Fibroblast of the aortic adventitia (primary cell): ENCODE measurements at regions not wholly inside any gene's neighbourhood (a gene's known extent, or its start where the extent isn't known, plus 50 kb on each side); places are given as distances from the start of the nearest gene placed in this dataset.
"Not testable (repeated sequence)": the region's sequence is repeated elsewhere in the genome, so short reads cannot be mapped to it uniquely, and the experiment has no call there.

Source experiments
- DNase-seq: peaks from one replicate; pipeline ENCODE4 v3.0.0-alpha.2; 2010; ENCODE audit warnings: low read depth
- H3K4me3 ChIP-seq: 2 replicates; pipeline ENCODE4 v1.5.1; 2011; ENCODE audit warnings: low read depth, mild to moderate bottlenecking, control low read depth, low read length, moderate library complexity
- TF ChIP-seq, protein P1 (sequence below): IDR thresholded peaks from 2 replicates; pipeline ENCODE4 v1.5.1; 2011; ENCODE audit warnings: mild to moderate bottlenecking, low read length, control low read depth, inconsistent platforms; ENCODE audit not compliant: insufficient read depth

DNA sequence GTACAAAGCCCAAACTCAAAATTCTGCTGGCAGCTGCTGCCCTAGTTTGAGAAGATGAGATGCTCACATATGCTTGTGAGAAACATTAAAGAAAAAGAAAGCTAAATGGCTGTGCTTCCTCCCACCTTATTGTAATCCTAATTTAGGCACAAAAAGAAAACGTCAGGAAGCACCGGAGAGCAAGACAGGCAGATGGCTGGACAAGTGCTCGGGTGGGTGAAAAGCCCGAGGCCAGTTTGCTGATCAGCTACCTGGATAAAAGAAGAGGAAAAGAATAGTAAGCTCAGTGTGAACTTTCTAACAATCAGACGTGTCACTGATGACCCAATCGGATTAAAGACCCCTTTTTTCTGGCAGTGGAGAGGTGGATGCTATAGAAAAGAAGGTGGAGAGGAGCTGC is 368.0 kb upstream of the ATP10A start:
- no peak for DNase-seq
- TF ChIP-seq, protein P1, sequence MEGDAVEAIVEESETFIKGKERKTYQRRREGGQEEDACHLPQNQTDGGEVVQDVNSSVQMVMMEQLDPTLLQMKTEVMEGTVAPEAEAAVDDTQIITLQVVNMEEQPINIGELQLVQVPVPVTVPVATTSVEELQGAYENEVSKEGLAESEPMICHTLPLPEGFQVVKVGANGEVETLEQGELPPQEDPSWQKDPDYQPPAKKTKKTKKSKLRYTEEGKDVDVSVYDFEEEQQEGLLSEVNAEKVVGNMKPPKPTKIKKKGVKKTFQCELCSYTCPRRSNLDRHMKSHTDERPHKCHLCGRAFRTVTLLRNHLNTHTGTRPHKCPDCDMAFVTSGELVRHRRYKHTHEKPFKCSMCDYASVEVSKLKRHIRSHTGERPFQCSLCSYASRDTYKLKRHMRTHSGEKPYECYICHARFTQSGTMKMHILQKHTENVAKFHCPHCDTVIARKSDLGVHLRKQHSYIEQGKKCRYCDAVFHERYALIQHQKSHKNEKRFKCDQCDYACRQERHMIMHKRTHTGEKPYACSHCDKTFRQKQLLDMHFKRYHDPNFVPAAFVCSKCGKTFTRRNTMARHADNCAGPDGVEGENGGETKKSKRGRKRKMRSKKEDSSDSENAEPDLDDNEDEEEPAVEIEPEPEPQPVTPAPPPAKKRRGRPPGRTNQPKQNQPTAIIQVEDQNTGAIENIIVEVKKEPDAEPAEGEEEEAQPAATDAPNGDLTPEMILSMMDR, result no peak
- H3K4me3 ChIP-seq, result no peak overlapping the region

DNA sequence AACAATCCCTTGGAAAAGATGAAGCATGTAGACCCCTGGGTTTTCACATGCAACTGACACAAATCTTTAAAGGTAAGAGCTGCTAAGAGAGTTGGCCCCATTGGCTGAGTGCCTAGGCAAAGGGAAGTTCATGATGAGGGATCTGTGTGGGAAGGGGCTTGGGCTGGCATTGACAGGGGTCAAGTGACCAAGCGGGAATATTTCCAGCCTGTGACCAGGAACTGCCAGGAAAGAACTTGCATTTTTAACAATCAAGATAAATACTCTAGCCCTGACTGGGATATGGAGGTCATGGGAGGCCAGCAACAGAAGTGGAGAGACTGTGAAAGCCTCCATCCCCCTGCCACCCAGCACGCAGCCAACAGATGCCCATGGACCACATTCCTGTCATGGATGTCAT is 361.1 kb upstream of the ATP10A start:
- TF ChIP-seq, protein P1, result no peak
- no peak overlapping the region for H3K4me3 ChIP-seq
- no peak for DNase-seq

DNA sequence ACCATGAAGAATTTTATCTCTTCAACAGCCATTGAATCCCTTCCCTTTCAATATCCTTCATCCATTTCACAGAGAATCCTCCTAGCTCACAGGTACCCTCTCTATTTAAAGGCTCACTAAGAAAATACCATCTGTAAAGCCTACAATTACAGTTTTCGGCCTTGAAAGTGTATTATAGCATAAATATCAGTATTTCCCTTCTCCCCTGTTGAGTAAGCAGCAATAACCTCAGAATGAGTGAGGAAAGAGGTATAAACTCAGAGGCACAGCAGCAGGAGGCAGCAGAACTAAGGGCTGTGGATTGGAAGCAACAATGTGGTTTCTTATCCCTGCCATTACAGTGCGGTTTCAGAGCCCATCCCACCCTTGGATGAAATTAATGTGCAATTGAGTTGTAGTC is 360.6 kb upstream of the ATP10A start:
- H3K4me3 ChIP-seq, result no peak overlapping the region
- no peak for DNase-seq
- TF ChIP-seq, protein P1, result no peak

DNA sequence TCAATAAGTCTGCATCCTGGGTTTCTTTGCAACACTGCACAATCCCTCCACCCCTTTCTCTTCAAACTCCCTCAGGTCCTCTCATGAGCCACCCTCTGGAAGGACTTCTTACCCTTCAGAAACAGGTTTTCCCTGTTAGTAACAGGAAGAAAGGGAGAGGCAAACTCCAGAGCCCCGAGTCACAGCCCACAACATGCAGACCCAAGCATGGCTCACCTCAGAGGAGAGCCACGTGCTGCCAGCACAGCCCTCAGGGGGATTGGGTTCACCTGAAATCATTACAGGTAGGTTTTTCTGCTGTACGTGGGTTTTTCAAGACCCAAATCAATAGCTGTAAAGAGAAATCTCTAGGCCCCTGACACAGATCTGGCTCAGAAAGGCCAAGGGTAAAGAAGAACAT is 359.7 kb upstream of the ATP10A start:
- TF ChIP-seq, protein P1, result no peak
- no peak for DNase-seq
- H3K4me3 ChIP-seq, result no peak overlapping the region

DNA sequence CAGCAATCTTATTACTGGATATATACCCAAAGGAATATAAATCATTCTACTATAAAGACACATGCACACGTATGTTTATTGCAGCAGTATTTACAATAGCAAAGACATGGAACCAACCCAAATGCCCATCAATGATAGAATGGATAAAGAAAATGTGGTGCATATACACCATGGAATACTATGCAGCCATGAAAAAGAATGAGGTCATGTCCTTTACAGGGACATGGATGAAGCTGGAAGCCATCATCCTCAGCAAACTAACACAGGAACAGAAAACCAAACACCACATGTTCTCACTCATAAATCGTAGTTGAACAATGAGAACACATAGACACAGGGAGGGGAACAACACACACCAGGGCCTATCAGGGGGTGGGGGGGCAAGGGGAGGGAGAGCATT is 353.9 kb upstream of the ATP10A start:
- not testable (repeated sequence) for DNase-seq, H3K4me3 ChIP-seq

DNA sequence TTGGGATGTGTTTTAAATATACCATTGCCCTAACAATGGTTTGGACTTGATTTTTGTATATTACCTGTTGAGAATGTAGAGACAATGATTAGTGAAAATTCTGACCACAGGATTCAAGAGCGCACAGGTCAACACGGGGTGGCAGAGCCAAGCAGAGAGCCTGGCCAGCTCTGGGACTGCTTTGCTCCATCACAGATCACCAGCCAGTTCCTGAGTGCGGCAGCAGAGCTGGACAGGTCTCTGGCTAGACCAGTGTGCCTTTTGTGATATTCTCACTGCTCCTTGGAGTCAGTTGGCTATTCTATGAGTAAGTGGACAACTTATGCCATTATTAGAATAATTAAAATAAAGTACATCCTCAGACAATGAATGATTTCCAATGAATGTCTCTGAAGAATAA is 351.2 kb upstream of the ATP10A start:
- TF ChIP-seq, protein P1, result no peak
- no peak for DNase-seq
- H3K4me3 ChIP-seq, result no peak overlapping the region

DNA sequence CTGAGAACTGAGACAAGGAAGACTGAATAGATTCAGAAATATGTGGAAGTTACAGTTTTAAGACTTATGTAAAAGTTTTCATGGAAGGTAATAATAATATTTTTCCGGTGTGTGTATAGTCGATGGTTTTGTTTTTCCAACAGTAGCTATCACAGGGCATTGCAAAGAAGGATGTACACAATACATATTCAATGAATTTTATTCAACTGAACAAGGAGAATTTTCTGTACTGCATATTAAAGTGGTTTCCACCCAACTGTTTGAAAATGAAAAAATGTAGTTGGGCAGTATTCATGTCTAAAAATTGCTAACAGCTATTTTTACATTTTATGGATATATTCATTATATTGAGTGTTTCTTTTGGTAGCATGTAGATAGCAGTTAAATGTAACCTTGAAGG is 350.3 kb upstream of the ATP10A start:
- TF ChIP-seq, protein P1, result no peak
- no peak overlapping the region for H3K4me3 ChIP-seq
- DNase-seq, result no peak
